NCI-H187 (cell line): ENCODE measurements at regions not wholly inside any gene's neighbourhood (a gene's known extent, or its start where the extent isn't known, plus 50 kb on each side); places are given as distances from the start of the nearest gene placed in this dataset.

ENCODE experiments used
- DNase-seq, 2 experiments: peaks; one replicate each; lab custom pipeline; 2025; lab: John Stamatoyannopoulos, UW

DNA sequence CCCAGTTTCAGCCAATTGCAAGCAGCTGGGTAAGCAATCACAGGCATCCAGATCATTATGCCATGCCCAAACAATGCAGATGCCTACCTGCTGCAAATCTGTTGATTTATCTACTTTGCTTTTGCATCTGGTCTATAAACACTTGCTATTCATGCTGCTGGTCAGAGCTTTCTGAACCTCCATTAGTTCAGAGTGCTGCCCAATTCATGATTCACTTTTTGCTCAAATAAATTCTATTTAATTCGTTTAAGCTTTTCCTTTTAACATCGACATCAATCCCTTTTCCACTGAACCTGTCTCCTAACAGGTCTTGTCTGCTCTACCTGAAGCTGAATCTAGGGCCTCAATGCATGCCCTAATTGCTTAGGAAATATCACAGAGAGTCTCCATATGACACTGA is 99.4 kb upstream of the C1orf87 start:
- DNase-seq = no peak

- DNase-seq = no peak
Measured at GRCh38 chr1:60171801-60172200, 98.2 kb upstream of the C1orf87 start.

DNA sequence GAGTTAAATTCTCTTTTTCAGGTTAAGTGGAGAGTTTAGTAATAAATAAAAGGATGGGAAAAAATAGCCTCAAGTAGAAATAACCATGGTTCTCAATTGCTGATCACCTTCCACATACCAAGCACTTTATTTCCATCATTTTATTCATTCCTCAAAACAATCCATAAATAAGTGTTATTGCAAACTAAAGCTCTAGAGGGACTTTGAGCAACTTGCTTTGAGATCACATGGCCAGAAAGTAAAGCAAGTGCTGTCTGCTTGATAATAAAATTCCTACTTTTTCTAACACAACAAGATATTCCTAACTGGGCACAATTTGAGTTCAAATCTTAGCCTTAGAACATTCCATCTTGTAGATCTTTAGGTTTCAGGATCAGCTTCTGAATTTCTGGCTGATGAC is 97.1 kb upstream of the C1orf87 start:
- no peak for DNase-seq

DNA sequence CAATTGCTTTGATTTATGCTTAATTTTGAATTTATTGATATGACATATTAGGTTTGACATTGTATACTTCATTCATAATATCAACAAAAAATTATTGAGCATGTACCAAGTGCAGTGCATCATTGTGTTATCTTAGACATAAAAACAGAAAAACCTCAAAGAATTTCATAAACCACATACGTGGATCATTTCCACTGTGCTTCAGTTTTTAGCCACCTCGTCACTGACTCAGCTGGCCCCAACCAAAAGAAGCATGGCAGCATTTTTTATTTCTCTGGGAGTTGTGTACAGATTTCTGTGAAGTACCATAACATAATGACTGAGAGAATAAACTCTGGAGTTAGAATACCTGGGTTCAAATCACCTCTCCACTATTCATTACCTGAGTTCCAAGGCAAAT is 95.6 kb upstream of the C1orf87 start:
- no peak for DNase-seq

- no peak for DNase-seq
Measured at GRCh38 chr1:60162936-60163335, 89.4 kb upstream of the C1orf87 start.

DNA sequence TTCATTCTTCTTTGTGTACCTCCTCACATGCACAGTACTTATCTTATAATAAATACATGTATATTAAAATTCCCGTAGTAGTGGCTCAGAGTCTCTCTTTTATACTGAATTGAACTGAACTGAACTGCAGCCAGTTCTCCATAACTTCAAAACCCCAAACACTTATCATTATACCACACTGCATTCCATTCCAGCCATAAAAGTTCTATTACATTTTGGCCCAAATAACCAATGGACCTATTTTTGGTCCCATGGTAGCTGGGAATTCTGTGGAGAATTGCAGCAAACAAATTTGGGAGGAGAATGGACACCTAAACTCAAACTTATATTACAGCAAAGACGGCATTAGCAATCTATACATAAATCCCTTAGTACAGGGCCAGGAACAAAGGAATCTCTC is 86.6 kb upstream of the C1orf87 start:
- DNase-seq = no peak

- DNase-seq = no peak
Measured at GRCh38 chr1:60156371-60156770, 82.8 kb upstream of the C1orf87 start.

DNA sequence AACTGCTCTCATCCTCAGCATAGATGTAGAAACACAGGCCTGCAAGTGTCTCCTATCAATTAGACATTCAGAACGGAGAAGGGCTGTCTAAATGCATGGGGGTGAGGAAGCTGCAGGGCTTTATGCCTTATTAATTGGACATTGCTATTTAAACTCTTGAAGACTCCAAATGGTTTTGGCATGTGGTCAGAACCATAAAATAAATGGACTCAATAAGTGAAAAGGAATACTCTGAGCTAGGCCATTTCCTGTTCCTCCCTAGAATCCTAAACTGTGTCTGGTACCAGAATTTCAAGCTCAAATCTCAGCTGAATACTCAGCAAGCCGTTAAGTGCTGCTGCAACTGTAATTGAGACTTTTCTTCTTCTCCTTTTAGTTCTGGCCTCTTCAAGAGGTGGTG is 80.4 kb upstream of the C1orf87 start:
- DNase-seq = no peak

- no peak for DNase-seq
Measured at GRCh38 chr1:60152891-60153290, 79.3 kb upstream of the C1orf87 start.

GRCh38 chr1:60151311-60151710 is 77.7 kb upstream of the C1orf87 start:
- DNase-seq = no peak

DNA sequence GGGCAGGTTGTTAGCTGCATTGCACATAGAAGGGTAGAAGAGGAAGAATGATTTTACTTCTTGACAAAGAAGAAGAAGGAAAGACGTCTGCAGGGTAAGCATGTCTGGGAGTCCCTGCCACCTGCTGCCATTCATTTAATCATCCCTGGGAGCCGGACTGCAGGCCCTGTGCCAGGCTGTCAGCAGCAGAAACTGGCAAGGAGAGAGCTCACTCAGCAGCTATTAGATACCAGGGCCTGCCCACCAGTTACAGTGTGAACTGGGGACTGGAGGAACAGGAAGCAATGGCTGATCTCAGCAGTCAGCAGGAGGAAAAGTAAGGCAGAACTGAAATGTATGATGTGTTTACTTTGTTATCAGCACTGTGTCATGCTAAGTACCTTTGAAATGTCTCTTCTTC is 75.7 kb upstream of the C1orf87 start:
- no peak for DNase-seq

DNA sequence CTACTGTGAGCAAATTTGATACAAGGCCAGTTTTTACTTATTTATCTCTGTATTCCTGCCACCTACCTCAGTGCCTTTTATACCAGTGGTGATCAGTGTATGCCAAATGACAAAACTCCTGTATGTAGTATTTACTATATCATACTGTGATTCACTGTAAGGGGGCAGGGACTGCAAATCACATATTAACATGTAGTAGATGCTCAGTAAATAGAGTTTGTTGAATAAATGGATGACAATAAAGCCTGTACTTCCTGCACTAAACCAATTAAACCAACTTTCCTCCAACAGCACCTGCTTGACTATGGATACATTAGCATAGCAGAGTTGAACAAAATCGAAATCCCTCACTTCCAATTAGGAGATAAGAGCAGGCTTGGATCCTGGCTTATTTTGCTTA is 73.3 kb upstream of the C1orf87 start:
- DNase-seq = no peak

DNA sequence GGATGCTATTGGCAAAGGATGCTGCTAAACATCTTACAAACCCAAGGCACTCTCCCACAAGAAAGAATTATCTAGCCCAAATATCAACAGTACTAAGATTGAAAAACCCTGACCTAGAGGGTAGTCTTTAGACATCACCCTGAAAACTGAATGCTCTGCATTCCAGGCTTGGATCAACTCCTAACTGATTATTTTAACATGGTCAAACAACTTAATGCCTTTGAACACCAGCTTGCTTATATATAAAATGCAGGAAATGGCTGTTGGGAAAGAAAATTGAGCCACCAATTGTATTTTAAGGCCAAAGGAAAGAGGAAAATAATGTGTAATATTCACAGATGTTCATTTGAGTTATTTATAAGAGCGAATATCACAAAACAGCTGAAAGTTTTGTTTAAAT is 72.2 kb upstream of the C1orf87 start:
- no peak for DNase-seq

DNA sequence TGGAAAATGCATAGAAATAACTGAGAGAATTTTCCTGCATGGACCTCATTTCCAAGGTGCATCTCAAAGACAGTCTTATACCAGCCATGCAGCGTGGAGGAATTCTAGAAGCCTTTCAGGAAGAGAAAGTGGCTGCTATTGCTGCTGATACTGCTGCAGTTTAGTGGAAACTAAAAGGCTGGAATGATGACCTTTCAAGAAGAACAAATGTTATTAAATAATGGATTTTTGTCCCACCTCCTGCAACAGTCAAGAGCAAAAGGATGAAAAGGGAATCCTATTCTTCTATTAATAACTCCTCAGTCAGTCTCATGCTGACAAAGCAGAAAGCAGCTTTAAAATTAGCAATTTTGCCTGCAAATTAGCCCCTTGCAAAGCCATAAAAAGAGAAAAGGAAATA is 68.2 kb upstream of the C1orf87 start:
- DNase-seq = no peak

GRCh38 chr1:60141276-60141675 is 67.7 kb upstream of the C1orf87 start:
- no peak for DNase-seq

- DNase-seq = no peak
Measured at GRCh38 chr1:60137406-60137805, 63.8 kb upstream of the C1orf87 start.

GRCh38 chr1:60136395-60136794 is 62.8 kb upstream of the C1orf87 start:
- no peak for DNase-seq

DNA sequence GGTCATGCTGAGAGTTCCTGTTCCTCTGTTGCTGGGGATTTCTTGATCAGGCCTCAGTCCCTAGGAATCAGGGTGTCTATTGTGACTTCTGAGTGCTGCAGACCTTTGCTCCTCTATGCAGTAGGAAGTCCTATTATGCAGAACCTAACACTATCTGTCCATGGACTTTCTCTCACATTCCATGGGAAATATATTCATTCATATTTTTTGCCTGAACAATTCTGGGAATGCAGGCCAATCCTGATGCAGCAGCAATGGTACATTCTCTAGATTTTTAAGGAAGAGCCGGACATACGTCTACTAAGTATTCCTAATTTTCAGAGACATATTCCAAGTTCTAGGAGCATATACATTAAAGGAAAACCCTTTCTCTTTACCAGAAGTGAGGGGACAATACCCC is 61.1 kb upstream of the C1orf87 start:
- DNase-seq = no peak

- DNase-seq = no peak
Measured at GRCh38 chr1:60133848-60134247, 60.3 kb upstream of the C1orf87 start.

DNA sequence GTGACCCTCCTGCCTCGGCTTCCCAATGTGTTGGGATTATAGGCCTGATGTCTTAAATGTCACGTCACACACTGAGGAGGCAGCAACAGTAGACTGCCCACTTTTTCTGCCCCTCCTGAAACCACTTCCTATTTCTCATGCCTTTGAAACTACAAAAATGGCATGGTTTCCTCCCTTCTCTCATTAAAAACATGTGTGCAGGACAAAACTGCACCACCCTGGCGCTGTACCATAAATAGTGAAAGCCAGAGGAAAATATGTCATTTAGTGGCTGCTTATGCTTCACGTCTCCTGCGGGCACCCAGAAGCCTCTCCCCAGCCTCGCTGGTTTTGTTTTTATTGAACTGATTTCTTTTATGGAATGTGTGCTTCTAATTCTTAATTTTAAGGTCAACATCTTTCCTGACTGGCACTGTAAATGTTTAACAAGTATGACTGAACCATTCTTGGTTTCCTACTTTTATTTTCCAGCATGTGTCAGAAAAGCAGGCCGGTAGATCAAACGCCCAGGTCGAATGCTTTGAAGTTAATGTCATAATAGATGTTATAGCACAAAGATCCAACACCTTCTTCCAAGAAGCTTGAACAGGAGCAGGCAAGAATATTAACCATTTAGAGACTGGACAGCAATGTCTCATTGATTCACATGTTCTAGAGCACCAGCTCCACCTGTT is 59.6 kb upstream of the C1orf87 start:
- no peak for DNase-seq

DNA sequence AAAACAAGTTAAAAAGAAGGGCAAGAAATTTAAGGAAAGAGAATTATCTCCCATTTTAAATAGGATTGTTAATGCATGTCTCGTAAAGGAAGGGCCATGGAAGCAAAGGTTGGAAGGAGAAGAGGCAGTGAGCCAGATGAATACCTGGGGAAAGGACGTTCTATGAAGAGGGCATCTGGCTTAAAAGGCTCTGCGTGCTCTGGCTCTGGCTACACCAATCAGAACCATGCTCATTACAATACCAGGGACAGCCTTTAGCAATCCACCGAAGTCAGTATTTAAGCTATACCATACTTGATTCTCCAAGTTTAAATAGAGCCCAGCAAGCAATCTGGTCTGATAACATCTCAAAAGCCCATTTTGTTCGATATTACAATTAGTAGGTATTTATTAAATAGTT is 58.5 kb upstream of the C1orf87 start:
- DNase-seq = no peak

GRCh38 chr1:60130703-60131102 is 57.1 kb upstream of the C1orf87 start:
- DNase-seq = no peak

GRCh38 chr1:60129911-60130310 is 56.3 kb upstream of the C1orf87 start:
- no peak for DNase-seq

DNA sequence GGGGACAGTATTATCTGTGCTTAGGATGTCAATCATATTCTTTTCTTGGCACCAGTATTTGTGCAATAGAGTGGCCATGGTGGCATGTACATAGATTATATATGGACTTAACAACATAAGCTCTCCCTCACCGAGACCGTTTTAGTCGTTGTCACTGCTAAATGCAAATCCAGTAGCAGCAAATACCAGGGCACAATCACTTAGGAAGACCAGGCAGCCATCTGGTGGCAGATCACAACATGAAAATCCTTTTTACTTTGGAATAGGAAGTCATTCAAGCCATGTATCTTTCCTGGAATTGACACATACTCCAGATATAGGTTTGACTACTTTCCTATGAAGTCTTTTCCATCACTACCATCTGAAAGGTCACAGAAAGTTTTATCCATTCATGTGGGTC is 53.2 kb upstream of the C1orf87 start:
- no peak for DNase-seq
